ENCODE measurements at regions not wholly inside any gene's neighbourhood (a gene's known extent, or its start where the extent isn't known, plus 50 kb on each side); places are given as distances from the start of the nearest gene placed in this dataset.

GRCh38 chr10:80968903-80969302, 431.2 kb downstream of the SH2D4B start:
- no peaks in the 10 kb centered on the region for H3K9me3 ChIP-seq (ENCODE audit: severe bottlenecking)
- TF ChIP-seq CTCF (IDR thresholded peaks at IDR 0.05; ENCODE audit: poor library complexity, severe bottlenecking), result no peak
- DNase-seq (ENCODE audit: low spot score) (no peak), ATAC-seq (ENCODE audit: low read depth) (no peak)
- H3K27me3 ChIP-seq (ENCODE audit: insufficient read depth, poor library complexity, severe bottlenecking), result no peaks in the 10 kb centered on the region
- H3K4me1 ChIP-seq (ENCODE audit: insufficient read depth, poor library complexity, severe bottlenecking), result no peaks in the 10 kb centered on the region
- H3K27ac ChIP-seq (ENCODE audit: poor library complexity, severe bottlenecking), result no peak overlapping the region
- no peaks in the 10 kb centered on the region for H3K36me3 ChIP-seq (ENCODE audit: low read depth)
- H3K4me3 ChIP-seq (ENCODE audit: severe bottlenecking), result no peak overlapping the region

DNA sequence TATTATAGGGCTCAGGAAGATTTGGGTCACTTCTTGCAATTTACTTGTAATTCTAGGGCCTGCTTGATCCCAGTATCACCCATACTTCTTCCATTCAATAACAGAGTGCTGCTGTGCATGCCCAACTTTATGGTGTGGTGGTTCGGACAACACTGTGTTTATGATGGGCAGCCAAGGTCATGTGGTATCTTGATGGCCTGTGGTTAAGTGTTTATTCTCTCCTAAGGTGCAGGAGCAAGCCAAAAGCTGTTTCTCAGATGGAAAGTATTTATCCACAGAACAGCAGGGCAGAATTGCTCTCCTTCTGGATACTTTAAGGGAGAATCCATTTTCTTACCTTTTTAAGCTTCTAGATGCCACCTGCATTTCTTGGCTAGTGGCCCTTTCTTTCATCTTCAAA, 433.8 kb downstream of the SH2D4B start:
- Histone ChIP-seq H3K9me3 (ENCODE audit: severe bottlenecking) (no peaks in the 10 kb centered on the region), H3K27ac (ENCODE audit: poor library complexity, severe bottlenecking) (no peak overlapping the region), H3K4me1 (ENCODE audit: insufficient read depth, poor library complexity, severe bottlenecking) (no peaks in the 10 kb centered on the region), H3K36me3 (ENCODE audit: low read depth) (no peaks in the 10 kb centered on the region), H3K27me3 (ENCODE audit: insufficient read depth, poor library complexity, severe bottlenecking) (no peaks in the 10 kb centered on the region), H3K4me3 (ENCODE audit: severe bottlenecking) (no peak overlapping the region)
- DNase-seq (ENCODE audit: low spot score), result no peak
- no peak for TF ChIP-seq CTCF (IDR thresholded peaks at IDR 0.05; ENCODE audit: poor library complexity, severe bottlenecking)
- no peak for ATAC-seq (ENCODE audit: low read depth)

DNA sequence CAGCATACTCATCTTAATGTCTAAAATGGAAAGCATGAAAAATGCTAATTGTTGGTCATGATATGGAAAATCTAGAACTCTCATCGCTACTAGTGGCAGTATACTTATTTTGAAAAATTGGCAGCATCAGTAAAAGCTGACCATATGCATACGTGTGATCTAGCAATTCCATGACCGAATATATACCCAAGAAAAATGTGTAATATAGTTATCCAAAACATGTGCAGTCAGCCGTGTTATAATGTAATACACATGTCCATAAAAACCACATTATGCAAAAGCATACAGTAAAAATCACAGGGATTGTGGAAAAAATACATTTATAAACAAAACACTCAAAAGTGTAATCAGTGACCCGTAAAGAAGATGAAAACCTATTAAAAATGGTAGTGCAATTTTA, 439.0 kb downstream of the SH2D4B start:
- DNase-seq (ENCODE audit: low spot score) (no peak), ATAC-seq (ENCODE audit: low read depth) (no peak)
- Histone ChIP-seq H3K4me1 (ENCODE audit: insufficient read depth, poor library complexity, severe bottlenecking) (no peaks in the 10 kb centered on the region), H3K9me3 (ENCODE audit: severe bottlenecking) (no peaks in the 10 kb centered on the region), H3K36me3 (ENCODE audit: low read depth) (no peaks in the 10 kb centered on the region), H3K27me3 (ENCODE audit: insufficient read depth, poor library complexity, severe bottlenecking) (no peaks in the 10 kb centered on the region), H3K4me3 (ENCODE audit: severe bottlenecking) (no peak overlapping the region), H3K27ac (ENCODE audit: poor library complexity, severe bottlenecking) (no peak overlapping the region)
- no peak for TF ChIP-seq CTCF (IDR thresholded peaks at IDR 0.05; ENCODE audit: poor library complexity, severe bottlenecking)

DNA sequence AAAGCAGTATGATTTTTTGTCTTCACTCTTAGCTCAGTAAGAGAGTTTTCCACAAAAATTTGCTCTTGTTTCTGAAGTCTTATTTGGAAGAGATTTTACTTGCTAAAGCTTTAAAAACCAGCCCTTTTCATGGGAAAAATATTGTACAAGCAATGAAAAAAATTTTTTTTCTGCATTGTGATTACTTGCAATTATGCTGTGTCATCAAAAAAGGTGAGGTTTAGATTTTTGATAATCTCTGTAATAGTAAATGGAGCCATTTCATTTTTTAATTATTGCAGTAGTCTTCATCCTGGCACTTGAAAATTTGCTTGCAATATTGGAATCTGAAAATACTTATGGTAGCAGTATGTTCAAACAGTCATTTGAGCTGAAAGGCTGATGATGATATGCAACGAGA, 447.4 kb downstream of the SH2D4B start:
- no peaks in the 10 kb centered on the region for H3K4me1 ChIP-seq (ENCODE audit: insufficient read depth, poor library complexity, severe bottlenecking)
- TF ChIP-seq CTCF (IDR thresholded peaks at IDR 0.05; ENCODE audit: poor library complexity, severe bottlenecking), result no peak

DNA sequence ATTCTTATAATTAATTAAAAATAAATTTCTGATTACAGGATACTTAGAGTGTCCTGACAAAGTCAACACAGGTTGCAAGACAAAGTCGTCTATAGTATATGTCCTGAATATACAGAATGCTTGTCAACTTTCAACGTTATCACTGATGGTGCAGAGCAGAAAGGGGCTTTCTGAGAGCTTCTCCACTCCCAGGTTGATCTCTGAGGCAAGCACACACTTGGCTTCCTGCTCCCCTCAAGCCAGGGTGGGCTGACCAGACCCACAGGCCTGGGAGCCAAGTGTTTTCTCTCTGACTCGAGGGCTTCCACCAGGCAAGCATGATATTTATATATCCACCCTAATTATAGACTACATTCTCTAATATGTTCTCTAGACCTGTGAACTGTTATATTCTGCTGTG, 448.9 kb downstream of the SH2D4B start:
- no peak for ATAC-seq (ENCODE audit: low read depth)
- TF ChIP-seq CTCF (IDR thresholded peaks at IDR 0.05; ENCODE audit: poor library complexity, severe bottlenecking), result no peak
- no peak overlapping the region for H3K27ac ChIP-seq (ENCODE audit: poor library complexity, severe bottlenecking)

More for the DNA sequence above, 447.4 kb downstream of the SH2D4B start:
- no peak overlapping the region for H3K27ac ChIP-seq (ENCODE audit: poor library complexity, severe bottlenecking)
- H3K36me3 ChIP-seq (ENCODE audit: low read depth), result no peaks in the 10 kb centered on the region
- DNase-seq (ENCODE audit: low spot score) (no peak), ATAC-seq (ENCODE audit: low read depth) (no peak)
- no peaks in the 10 kb centered on the region for H3K9me3 ChIP-seq (ENCODE audit: severe bottlenecking)
- no peaks in the 10 kb centered on the region for H3K27me3 ChIP-seq (ENCODE audit: insufficient read depth, poor library complexity, severe bottlenecking)
- no peak overlapping the region for H3K4me3 ChIP-seq (ENCODE audit: severe bottlenecking)

More for the DNA sequence above, 448.9 kb downstream of the SH2D4B start:
- Histone ChIP-seq H3K36me3 (ENCODE audit: low read depth) (no peaks in the 10 kb centered on the region), H3K9me3 (ENCODE audit: severe bottlenecking) (no peaks in the 10 kb centered on the region), H3K4me1 (ENCODE audit: insufficient read depth, poor library complexity, severe bottlenecking) (no peaks in the 10 kb centered on the region), H3K4me3 (ENCODE audit: severe bottlenecking) (no peak overlapping the region), H3K27me3 (ENCODE audit: insufficient read depth, poor library complexity, severe bottlenecking) (no peaks in the 10 kb centered on the region)
- DNase-seq (ENCODE audit: low spot score), result no peak

Measured in RWPE2 (cell line).